DMS79 treated with DMSO at 0.1 percent for 48 hours (cell line): ENCODE measurements at regions not wholly inside any gene's neighbourhood (a gene's known extent, or its start where the extent isn't known, plus 50 kb on each side); places are given as distances from the start of the nearest gene placed in this dataset.
"Not testable (repeated sequence)": the region's sequence is repeated elsewhere in the genome, so short reads cannot be mapped to it uniquely, and the experiment has no call there.

Source experiments
- DNase-seq: peaks from one replicate; lab custom pipeline; 2025; lab: John Stamatoyannopoulos, UW

DNA sequence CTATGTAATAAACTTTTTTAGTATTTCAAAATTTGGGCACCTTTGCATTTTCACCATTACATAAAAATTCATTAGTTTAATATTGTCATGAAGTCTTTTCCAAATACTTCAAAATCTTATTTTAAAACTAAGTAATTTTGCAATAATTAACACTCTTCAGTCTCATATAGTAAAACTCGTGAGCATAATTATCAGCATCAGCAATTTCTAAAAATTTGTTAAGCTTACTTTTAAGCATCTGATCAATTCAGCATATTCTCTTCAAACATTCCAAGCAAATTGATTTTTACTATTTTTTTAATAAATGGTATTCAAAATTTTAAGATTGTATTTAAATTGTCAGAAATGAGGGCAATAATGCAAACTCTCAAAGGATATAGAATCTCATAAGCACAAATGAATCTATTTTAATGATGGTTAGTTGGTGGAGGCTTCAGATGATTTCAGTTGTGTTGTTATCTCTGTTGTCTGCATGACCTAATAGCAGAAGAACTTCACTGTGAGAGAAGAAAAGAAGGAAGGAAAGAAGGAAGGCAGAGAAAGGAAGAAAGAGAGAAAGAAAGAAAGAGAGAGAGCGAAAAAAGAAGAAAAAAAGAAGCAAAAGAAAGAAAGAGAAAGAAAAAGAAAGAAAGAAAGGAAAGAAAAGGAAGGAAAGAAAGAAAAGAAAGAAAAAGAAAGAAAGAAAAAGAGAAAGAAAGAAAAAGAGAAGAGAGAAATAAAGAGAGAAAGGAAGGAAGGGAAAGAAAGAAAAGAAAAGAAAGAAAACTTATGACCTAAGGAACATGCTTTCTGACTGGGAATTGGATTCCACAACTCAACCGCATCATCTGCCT lies 860.5 kb downstream of the NCAM2 start:
- no peak for DNase-seq

DNA sequence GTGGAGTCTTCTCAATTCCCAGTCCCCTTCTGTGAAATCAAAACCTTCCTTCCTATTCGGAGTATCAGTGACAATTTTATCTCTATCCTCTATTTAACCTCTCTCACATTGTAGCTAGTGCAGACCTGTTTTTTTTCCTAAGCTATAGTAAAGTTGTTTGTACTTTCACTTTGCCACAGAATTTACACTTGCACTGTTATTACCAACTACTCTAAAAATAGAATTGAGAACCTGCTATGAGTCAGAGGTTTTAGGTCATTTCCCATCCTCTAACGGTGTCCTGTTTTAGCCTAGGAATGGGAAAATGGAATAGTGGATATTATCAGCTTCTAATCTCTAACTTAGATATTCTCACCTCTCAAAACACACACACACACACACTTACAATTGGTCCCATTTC lies 862.7 kb downstream of the NCAM2 start:
- no peak for DNase-seq

DNA sequence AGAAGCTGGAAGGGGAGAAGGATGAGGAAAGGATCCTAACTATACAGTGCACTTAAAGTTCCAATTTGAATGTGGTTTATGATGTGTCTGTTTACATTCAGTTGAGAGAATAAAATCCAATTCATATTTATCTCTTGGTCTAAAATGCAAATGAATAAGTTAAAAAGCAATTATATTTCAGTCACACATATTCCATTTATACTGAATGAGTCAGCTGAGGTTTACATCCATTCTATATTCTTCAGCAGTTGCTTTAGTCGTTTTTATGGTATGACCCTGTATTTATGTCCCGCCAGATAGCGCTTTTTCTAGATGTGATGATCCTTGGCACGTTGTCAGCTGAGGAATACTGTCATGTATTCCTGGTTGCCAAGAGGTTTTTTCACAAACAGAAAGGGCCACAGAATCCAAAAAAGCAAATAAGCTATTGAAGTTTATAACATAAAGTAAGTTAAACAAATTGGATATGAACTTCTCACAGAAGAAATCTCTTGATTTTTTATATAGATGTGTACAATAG lies 866.2 kb downstream of the NCAM2 start:
- DNase-seq = no peak

GRCh38 chr21:21897275-21897883 lies 899.2 kb downstream of the NCAM2 start:
- DNase-seq = no peak

GRCh38 chr21:21898801-21899200 lies 900.6 kb downstream of the NCAM2 start:
- DNase-seq = no peak

DNA sequence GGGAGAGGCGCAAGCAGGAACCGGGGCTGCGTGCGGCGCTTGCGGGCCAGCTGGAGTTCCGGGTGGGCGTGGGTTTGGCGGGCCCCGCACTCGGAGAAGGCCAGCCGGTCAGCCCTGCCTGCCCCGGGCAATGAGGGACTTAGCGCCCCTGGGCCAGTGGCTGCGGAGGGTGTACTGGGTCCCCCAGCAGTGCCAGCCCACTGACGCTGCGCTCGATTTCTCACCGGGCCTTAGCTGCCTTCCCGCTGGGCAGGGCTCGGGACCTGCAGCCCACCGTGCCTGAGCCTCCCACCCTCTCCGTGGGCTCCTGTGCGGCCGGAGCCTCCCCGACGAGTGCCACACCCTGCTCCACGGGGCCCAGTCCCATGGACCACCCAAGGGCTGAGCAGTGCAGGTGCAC lies 904.2 kb downstream of the NCAM2 start:
- not testable (repeated sequence) for DNase-seq

DNA sequence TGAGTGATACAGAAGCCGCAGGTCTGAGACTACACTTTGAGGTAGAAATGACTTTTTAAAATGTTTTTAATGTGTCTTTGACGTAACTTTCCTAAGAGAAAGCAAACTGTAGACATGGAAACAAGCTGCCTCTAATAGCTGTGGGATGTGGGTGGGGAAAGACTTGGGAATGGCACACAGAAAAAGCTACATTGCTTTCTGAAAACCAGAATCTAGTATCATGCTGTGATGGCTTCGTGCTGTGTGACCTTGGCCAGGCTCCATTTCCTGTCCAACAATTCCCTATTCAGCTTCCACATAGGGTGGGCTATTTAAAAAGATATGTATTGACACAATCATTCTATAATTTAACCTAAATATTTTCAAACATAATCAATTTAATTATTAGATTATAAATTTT lies 909.1 kb downstream of the NCAM2 start:
- no peak for DNase-seq

DNA sequence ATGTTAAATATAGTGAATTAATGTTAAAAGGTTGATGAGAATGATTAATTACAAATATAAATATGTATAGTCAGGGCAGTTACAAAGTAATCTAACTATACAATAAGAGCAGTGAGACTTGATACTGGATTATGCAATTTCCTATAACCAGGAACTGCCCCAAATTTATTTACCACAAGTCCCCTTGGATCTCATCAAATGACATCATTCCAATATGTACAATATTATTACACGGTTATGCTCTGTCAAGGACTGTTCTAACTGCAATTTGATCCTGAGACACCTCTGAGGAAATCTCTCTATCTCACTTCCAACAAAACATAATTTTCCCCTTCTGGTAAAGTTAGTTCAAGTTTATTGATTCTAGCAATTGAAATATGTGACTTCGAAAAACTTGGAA lies 917.6 kb downstream of the NCAM2 start:
- DNase-seq = no peak

DNA sequence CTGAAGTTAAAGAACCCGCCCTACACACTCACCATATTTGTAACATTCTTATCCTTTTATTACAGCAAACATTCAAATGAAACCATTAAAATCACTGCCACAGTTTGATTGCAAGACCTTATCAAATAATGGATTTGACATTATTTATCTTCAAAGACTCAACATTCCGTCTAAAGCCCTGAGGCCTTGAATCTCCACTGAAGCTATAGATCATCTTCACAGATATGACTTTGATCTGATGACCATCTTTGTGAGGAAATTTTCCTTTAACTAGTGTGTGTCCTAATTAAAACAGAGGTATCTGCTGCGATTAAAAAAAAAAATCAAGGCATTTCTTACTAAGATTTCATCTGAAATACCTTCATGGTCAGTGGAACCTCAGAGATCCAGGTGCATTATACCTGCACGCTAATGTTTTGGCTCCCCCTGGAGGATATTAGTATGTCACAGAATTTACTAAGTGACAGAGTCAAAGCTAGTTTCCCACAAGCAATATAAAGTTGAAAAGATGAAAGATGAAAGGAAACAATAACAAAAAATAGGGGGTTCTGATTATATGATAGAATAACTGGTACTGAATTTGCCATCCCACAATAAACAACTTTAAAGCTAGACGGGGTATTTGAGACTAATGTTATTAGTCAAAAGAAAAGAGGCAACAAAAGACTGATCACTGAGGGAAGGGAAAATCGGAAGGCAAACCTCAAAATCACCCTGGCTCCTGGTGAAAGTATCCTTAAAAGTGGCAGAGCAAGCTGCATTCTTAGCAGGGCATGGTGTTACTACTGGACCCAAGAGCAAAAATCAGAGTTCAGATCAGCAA lies 923.4 kb downstream of the NCAM2 start:
- DNase-seq = no peak

GRCh38 chr21:21929226-21929625 lies 931.0 kb downstream of the NCAM2 start:
- DNase-seq = no peak

GRCh38 chr21:21929789-21930188 lies 931.6 kb downstream of the NCAM2 start:
- no peak for DNase-seq

- no peak for DNase-seq
Observed at GRCh38 chr21:21952566-21952965, 954.4 kb downstream of the NCAM2 start.

DNA sequence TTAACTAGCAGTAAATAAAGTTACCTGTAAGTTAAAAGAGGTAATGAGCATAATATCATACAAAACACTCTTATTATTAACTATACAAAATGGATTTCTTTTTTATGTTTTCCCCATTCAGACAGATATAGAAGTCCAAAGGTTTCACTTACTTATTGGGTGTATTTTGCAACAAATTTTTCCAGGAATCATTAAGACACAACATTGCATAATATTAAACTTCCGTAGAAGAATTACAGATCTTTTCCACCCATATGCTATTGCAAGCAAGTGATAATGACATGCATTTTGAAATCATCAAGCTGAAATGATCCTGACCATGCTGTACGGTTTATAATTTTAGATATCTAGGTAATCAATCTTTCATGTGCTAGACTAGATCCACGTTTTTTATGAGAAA lies 957.0 kb downstream of the NCAM2 start:
- no peak for DNase-seq

DNA sequence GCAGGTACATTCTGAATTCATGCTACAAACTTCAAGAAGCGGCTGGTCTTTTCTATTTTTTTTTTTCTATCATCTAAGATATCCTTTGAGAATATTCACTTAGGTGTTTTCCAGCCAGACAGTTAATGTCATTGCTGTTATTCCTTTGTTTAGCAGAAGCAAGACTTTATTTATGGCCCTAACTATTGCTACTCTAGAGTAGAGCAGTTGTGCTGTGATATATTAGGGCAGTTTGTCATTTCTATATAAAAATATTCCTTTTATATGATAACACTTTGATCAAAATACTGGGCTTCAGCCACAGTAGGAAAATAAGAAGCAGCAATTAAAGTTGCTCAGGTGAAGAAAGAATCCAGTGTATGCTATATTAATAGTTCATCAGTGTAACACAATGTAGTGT lies 959.3 kb downstream of the NCAM2 start:
- no peak for DNase-seq

GRCh38 chr21:21963911-21964310 lies 965.7 kb downstream of the NCAM2 start:
- DNase-seq = no peak

GRCh38 chr21:21968810-21969209 lies 970.6 kb downstream of the NCAM2 start:
- no peak for DNase-seq

DNA sequence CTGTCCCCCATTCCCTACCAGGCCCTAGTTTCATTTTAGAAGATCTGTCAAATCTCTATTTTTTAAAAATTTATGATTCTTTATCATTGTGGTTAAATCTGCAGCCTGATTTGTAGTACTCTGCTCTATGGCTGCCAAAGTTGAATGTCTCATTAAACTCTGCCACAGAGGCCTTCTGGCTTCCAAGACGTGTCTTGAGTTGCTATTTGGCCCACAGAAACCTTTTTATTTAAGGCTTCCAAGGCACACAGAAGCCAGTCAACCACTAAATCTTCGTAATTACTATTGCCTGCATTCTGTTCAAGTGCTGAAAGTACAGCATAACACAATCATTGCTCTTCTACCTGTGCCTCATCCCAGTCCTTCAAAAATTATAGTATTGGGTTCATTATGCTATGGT lies 971.0 kb downstream of the NCAM2 start:
- DNase-seq = no peak

GRCh38 chr21:21971384-21971783 lies 973.2 kb downstream of the NCAM2 start:
- DNase-seq = no peak

DNA sequence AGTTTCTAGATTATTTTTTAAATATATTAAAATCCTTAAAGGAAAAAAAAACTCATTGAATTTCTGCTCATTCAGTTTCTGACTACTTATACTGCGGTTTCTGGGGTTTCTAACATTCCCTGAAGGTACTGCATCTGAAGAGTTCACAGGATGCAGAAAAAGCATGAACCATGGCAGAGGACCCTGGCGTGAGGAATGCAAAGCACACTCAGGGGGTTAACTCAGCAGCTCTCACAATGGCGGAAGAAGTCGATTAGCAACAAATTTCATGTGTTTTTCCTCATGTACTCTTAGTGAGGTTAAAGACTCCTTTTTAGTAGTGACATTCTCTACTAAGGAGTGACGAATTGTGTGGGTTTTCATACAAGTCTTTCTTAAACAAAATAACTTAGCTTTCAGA lies 975.6 kb downstream of the NCAM2 start:
- no peak for DNase-seq

DNA sequence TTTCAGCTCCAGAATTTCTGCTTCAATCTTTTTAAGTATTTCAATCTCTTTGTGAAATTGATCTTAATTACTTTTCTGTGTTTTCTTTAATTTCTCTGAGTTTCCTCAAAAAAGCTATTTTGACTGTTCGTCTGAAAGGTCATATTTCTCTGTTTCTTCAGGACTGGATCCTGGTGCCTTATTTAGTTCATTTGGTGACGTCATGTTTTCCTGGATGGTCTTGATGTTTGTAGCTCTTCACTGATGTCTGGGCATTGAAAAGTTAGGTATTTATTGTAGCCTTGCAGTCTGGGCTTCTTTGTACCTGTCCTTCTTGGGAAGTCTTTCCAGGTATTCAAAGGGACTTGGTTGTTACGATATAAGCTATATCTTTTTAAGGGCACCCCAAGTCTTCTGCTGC lies 998.7 kb downstream of the NCAM2 start:
- no peak for DNase-seq

GRCh38 chr21:21997390-21998333 lies 999.5 kb downstream of the NCAM2 start:
- DNase-seq = no peak

GRCh38 chr21:22019766-22020165 lies 1021.6 kb downstream of the NCAM2 start:
- DNase-seq = no peak
